ENCODE measurements at regions not wholly inside any gene's neighbourhood (a gene's known extent, or its start where the extent isn't known, plus 50 kb on each side); places are given as distances from the start of the nearest gene placed in this dataset.
"Not testable (repeated sequence)": the region's sequence is repeated elsewhere in the genome, so short reads cannot be mapped to it uniquely, and the experiment has no call there.

GRCh38 chr14:43336351-43336750 lies 1170.7 kb downstream of the FSCB start:
- Histone ChIP-seq H3K4me1 (ENCODE audit: control extremely low read depth in 1 of 4, control insufficient read depth in 4 of 4, insufficient read depth in 4 of 4, low read length in 3 of 4) (no peaks in the 10 kb centered on the region), H3K36me3 (ENCODE audit: control insufficient read depth in 4 of 4, insufficient read depth in 4 of 4, low read length in 3 of 4) (no peaks in the 10 kb centered on the region), H3K27ac (ENCODE audit: insufficient read depth in 1 of 2, low read depth in 1 of 2, low read length in 2 of 2, poor library complexity in 1 of 2, severe bottlenecking in 2 of 2) (no peak overlapping the region), H3K27me3 (replicated peaks in 2 of 5; ENCODE audit: control insufficient read depth in 4 of 5, insufficient read depth in 5 of 5, low read length in 4 of 5) (no peaks in the 10 kb centered on the region), H3K9me3 (ENCODE audit: control extremely low read depth in 1 of 5, control insufficient read depth in 4 of 5, insufficient read depth in 2 of 5, low read depth in 1 of 5, low read length in 4 of 5) (no peaks in the 10 kb centered on the region), H3K4me3 (ENCODE audit: control insufficient read depth in 1 of 7, extremely low read depth in 1 of 7, insufficient read depth in 4 of 7, low read depth in 2 of 7, low read length in 6 of 7) (no peak overlapping the region)
- DNase-seq: no peak
- POLR2A ChIA-PET: no interaction called here
- CTCF ChIA-PET: no interaction called here
- WGBS (ENCODE audit: insufficient coverage): 100% methylated on average over 1 of the region's 2 CpGs

- H3K4me1 ChIP-seq (ENCODE audit: control extremely low read depth in 1 of 4, control insufficient read depth in 4 of 4, insufficient read depth in 4 of 4, low read length in 3 of 4); H3K27ac ChIP-seq (ENCODE audit: insufficient read depth in 1 of 2, low read depth in 1 of 2, low read length in 2 of 2, poor library complexity in 1 of 2, severe bottlenecking in 2 of 2); H3K9me3 ChIP-seq (ENCODE audit: control extremely low read depth in 1 of 5, control insufficient read depth in 4 of 5, insufficient read depth in 2 of 5, low read depth in 1 of 5, low read length in 4 of 5); DNase-seq; H3K36me3 ChIP-seq (ENCODE audit: control insufficient read depth in 4 of 4, insufficient read depth in 4 of 4, low read length in 3 of 4); H3K4me3 ChIP-seq (ENCODE audit: control insufficient read depth in 1 of 7, extremely low read depth in 1 of 7, insufficient read depth in 4 of 7, low read depth in 2 of 7, low read length in 6 of 7); H3K27me3 ChIP-seq (replicated peaks in 2 of 5; ENCODE audit: control insufficient read depth in 4 of 5, insufficient read depth in 5 of 5, low read length in 4 of 5); CTCF ChIA-PET: not testable (repeated sequence)
- POLR2A ChIA-PET: interaction anchor here (0.5 kb wide), 1 partner anchor 41 kb away, joined by 3 read pairs; no protein-coding TSS in a partner anchor
- WGBS (ENCODE audit: insufficient coverage): 97% methylated on average over 20 of the region's 24 CpGs
Observed at GRCh38 chr14:43326501-43327407, 1180.3 kb downstream of the FSCB start.

GRCh38 chr14:43316427-43316826 lies 1190.7 kb downstream of the FSCB start:
- DNase-seq: no peak
- 100% methylated on average over 1 of the region's 2 CpGs for WGBS (ENCODE audit: insufficient coverage)
- ChIA-PET CTCF (no interaction called here), POLR2A (no interaction called here)
- Histone ChIP-seq H3K4me3 (ENCODE audit: control insufficient read depth in 1 of 7, extremely low read depth in 1 of 7, insufficient read depth in 4 of 7, low read depth in 2 of 7, low read length in 6 of 7) (no peak overlapping the region), H3K36me3 (ENCODE audit: control insufficient read depth in 4 of 4, insufficient read depth in 4 of 4, low read length in 3 of 4) (no peaks in the 10 kb centered on the region), H3K27ac (ENCODE audit: insufficient read depth in 1 of 2, low read depth in 1 of 2, low read length in 2 of 2, poor library complexity in 1 of 2, severe bottlenecking in 2 of 2) (no peak overlapping the region), H3K4me1 (ENCODE audit: control extremely low read depth in 1 of 4, control insufficient read depth in 4 of 4, insufficient read depth in 4 of 4, low read length in 3 of 4) (no peaks in the 10 kb centered on the region), H3K27me3 (replicated peaks in 2 of 5; ENCODE audit: control insufficient read depth in 4 of 5, insufficient read depth in 5 of 5, low read length in 4 of 5) (no peaks in the 10 kb centered on the region), H3K9me3 (ENCODE audit: control extremely low read depth in 1 of 5, control insufficient read depth in 4 of 5, insufficient read depth in 2 of 5, low read depth in 1 of 5, low read length in 4 of 5) (no peaks in the 10 kb centered on the region)

- no peak overlapping the region for H3K27ac ChIP-seq (ENCODE audit: insufficient read depth in 1 of 2, low read depth in 1 of 2, low read length in 2 of 2, poor library complexity in 1 of 2, severe bottlenecking in 2 of 2)
- POLR2A ChIA-PET: no interaction called here
- CTCF ChIA-PET: no interaction called here
- no peaks in the 10 kb centered on the region for H3K9me3 ChIP-seq (ENCODE audit: control extremely low read depth in 1 of 5, control insufficient read depth in 4 of 5, insufficient read depth in 2 of 5, low read depth in 1 of 5, low read length in 4 of 5)
- H3K36me3 ChIP-seq (ENCODE audit: control insufficient read depth in 4 of 4, insufficient read depth in 4 of 4, low read length in 3 of 4): no peaks in the 10 kb centered on the region
- no peak overlapping the region for H3K4me3 ChIP-seq (ENCODE audit: control insufficient read depth in 1 of 7, extremely low read depth in 1 of 7, insufficient read depth in 4 of 7, low read depth in 2 of 7, low read length in 6 of 7)
- H3K4me1 ChIP-seq (ENCODE audit: control extremely low read depth in 1 of 4, control insufficient read depth in 4 of 4, insufficient read depth in 4 of 4, low read length in 3 of 4): no peaks in the 10 kb centered on the region
- no CpG with 5 or more reads among the region's 1 CpG for WGBS (ENCODE audit: insufficient coverage)
- no peaks in the 10 kb centered on the region for H3K27me3 ChIP-seq (replicated peaks in 2 of 5; ENCODE audit: control insufficient read depth in 4 of 5, insufficient read depth in 5 of 5, low read length in 4 of 5)
- no peak for DNase-seq
Observed at GRCh38 chr14:43313719-43314118, 1193.4 kb downstream of the FSCB start.

GRCh38 chr14:43308421-43309110 lies 1198.5 kb downstream of the FSCB start:
- ChIA-PET CTCF (no interaction called here), POLR2A (no interaction called here)
- Histone ChIP-seq H3K9me3 (ENCODE audit: control extremely low read depth in 1 of 5, control insufficient read depth in 4 of 5, insufficient read depth in 2 of 5, low read depth in 1 of 5, low read length in 4 of 5) (no peaks in the 10 kb centered on the region), H3K27me3 (replicated peaks in 2 of 5; ENCODE audit: control insufficient read depth in 4 of 5, insufficient read depth in 5 of 5, low read length in 4 of 5) (no peaks in the 10 kb centered on the region), H3K4me3 (ENCODE audit: control insufficient read depth in 1 of 7, extremely low read depth in 1 of 7, insufficient read depth in 4 of 7, low read depth in 2 of 7, low read length in 6 of 7) (no peak overlapping the region), H3K4me1 (ENCODE audit: control extremely low read depth in 1 of 4, control insufficient read depth in 4 of 4, insufficient read depth in 4 of 4, low read length in 3 of 4) (no peaks in the 10 kb centered on the region), H3K27ac (ENCODE audit: insufficient read depth in 1 of 2, low read depth in 1 of 2, low read length in 2 of 2, poor library complexity in 1 of 2, severe bottlenecking in 2 of 2) (no peak overlapping the region), H3K36me3 (ENCODE audit: control insufficient read depth in 4 of 4, insufficient read depth in 4 of 4, low read length in 3 of 4) (no peaks in the 10 kb centered on the region)
- WGBS (ENCODE audit: insufficient coverage): 100% methylated on average over 1 of the region's 3 CpGs
- DNase-seq: no peak

GRCh38 chr14:43307836-43308235 lies 1199.2 kb downstream of the FSCB start:
- CTCF ChIA-PET: no interaction called here
- POLR2A ChIA-PET: no interaction called here

DNA sequence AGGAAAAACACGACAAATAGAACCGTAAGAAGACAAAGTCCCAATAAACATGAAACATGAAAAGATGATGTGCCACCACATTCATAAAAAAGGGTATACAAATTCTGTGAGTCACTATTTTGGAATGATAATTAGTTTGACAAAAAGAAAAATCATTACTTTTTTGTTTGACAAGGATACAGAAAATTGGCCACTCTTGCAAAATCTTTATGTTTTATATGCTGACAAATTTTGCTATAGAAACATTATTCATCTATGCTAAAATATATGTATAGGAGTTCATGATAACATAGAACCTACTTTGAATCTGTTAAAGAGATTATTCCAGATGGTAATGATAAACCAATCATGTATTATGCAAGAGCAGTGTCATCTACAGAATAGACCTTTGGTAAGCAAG lies 1201.0 kb downstream of the FSCB start:
- Histone ChIP-seq H3K4me1 (ENCODE audit: control extremely low read depth in 1 of 4, control insufficient read depth in 4 of 4, insufficient read depth in 4 of 4, low read length in 3 of 4) (no peaks in the 10 kb centered on the region), H3K36me3 (ENCODE audit: control insufficient read depth in 4 of 4, insufficient read depth in 4 of 4, low read length in 3 of 4) (no peaks in the 10 kb centered on the region), H3K27me3 (replicated peaks in 2 of 5; ENCODE audit: control insufficient read depth in 4 of 5, insufficient read depth in 5 of 5, low read length in 4 of 5) (no peaks in the 10 kb centered on the region), H3K4me3 (ENCODE audit: control insufficient read depth in 1 of 7, extremely low read depth in 1 of 7, insufficient read depth in 4 of 7, low read depth in 2 of 7, low read length in 6 of 7) (no peak overlapping the region), H3K9me3 (ENCODE audit: control extremely low read depth in 1 of 5, control insufficient read depth in 4 of 5, insufficient read depth in 2 of 5, low read depth in 1 of 5, low read length in 4 of 5) (no peaks in the 10 kb centered on the region), H3K27ac (ENCODE audit: insufficient read depth in 1 of 2, low read depth in 1 of 2, low read length in 2 of 2, poor library complexity in 1 of 2, severe bottlenecking in 2 of 2) (no peak overlapping the region)
- POLR2A ChIA-PET: no interaction called here
- DNase-seq: no peak
- CTCF ChIA-PET: interaction anchor here (0.6 kb wide), 1 partner anchor 1024 kb away, joined by 3 read pairs; no protein-coding TSS in a partner anchor
- WGBS (ENCODE audit: insufficient coverage): no CpG with 5 or more reads among the region's 2 CpGs

More at GRCh38 chr14:43307836-43308235, 1199.2 kb downstream of the FSCB start:
- no peak for DNase-seq
- Histone ChIP-seq H3K4me1 (ENCODE audit: control extremely low read depth in 1 of 4, control insufficient read depth in 4 of 4, insufficient read depth in 4 of 4, low read length in 3 of 4) (no peaks in the 10 kb centered on the region), H3K4me3 (ENCODE audit: control insufficient read depth in 1 of 7, extremely low read depth in 1 of 7, insufficient read depth in 4 of 7, low read depth in 2 of 7, low read length in 6 of 7) (no peak overlapping the region), H3K36me3 (ENCODE audit: control insufficient read depth in 4 of 4, insufficient read depth in 4 of 4, low read length in 3 of 4) (no peaks in the 10 kb centered on the region), H3K9me3 (ENCODE audit: control extremely low read depth in 1 of 5, control insufficient read depth in 4 of 5, insufficient read depth in 2 of 5, low read depth in 1 of 5, low read length in 4 of 5) (no peaks in the 10 kb centered on the region), H3K27me3 (replicated peaks in 2 of 5; ENCODE audit: control insufficient read depth in 4 of 5, insufficient read depth in 5 of 5, low read length in 4 of 5) (no peaks in the 10 kb centered on the region), H3K27ac (ENCODE audit: insufficient read depth in 1 of 2, low read depth in 1 of 2, low read length in 2 of 2, poor library complexity in 1 of 2, severe bottlenecking in 2 of 2) (no peak overlapping the region)
- WGBS (ENCODE audit: insufficient coverage): no CpG with 5 or more reads among the region's 1 CpG

Measured in common myeloid progenitor, CD34-positive (primary cell).